ENCODE measurements at regions not wholly inside any gene's neighbourhood (a gene's known extent, or its start where the extent isn't known, plus 50 kb on each side); places are given as distances from the start of the nearest gene placed in this dataset.

DNA sequence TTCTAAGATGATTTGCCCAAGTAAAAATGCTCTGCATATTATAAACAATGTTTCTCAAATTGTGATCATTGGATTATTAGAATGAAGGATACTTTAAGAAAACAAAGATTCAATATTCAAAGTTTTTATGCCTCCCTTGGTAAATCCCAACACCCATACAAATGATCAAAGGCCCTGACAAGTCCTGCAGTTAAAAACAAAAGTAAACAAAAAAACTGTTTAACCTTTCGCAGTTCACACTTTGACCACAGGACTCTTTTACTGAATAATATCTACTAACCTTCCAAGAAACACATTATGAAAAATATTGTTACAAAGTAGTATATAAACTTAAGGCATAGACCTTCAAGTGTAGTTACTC lies 365.9 kb upstream of the ZFHX3 start:
- no peaks in the 10 kb centered on the region for H3K9me3 ChIP-seq
- no peaks in the 10 kb centered on the region for H3K36me3 ChIP-seq
- intact Hi-C loops (cut with DNase I; ENCODE audit: low total_unique reads) = no loop called here
- H3K4me3 ChIP-seq = no peak overlapping the region
- 86 to 100% (median 89%) methylated on average over 1 of the region's 1 CpG for WGBS, 5 donors
- no peaks in the 10 kb centered on the region for H3K27me3 ChIP-seq (replicated peaks in 1 of 7)
- no peak for TF ChIP-seq POLR2AphosphoS5 (IDR thresholded peaks at IDR 0.05)
- TF ChIP-seq POLR2A (IDR thresholded peaks at IDR 0.05) = no peak
- TF ChIP-seq, protein P1, sequence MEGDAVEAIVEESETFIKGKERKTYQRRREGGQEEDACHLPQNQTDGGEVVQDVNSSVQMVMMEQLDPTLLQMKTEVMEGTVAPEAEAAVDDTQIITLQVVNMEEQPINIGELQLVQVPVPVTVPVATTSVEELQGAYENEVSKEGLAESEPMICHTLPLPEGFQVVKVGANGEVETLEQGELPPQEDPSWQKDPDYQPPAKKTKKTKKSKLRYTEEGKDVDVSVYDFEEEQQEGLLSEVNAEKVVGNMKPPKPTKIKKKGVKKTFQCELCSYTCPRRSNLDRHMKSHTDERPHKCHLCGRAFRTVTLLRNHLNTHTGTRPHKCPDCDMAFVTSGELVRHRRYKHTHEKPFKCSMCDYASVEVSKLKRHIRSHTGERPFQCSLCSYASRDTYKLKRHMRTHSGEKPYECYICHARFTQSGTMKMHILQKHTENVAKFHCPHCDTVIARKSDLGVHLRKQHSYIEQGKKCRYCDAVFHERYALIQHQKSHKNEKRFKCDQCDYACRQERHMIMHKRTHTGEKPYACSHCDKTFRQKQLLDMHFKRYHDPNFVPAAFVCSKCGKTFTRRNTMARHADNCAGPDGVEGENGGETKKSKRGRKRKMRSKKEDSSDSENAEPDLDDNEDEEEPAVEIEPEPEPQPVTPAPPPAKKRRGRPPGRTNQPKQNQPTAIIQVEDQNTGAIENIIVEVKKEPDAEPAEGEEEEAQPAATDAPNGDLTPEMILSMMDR (IDR thresholded peaks at IDR 0.05 in 8 of 11, conservative IDR thresholded peaks at IDR 0.05 in 3 of 11) = no peak
- no peak overlapping the region for H3K27ac ChIP-seq
- no peak for DNase-seq
- H3K4me1 ChIP-seq = no peaks in the 10 kb centered on the region

- Histone ChIP-seq H3K4me3 (no peak overlapping the region), H3K36me3 (no peaks in the 10 kb centered on the region), H3K4me1 (no peaks in the 10 kb centered on the region), H3K9me3 (no peaks in the 10 kb centered on the region), H3K27ac (no peak overlapping the region), H3K27me3 (replicated peaks in 1 of 7) (no peaks in the 10 kb centered on the region)
- TF ChIP-seq, protein P1 (IDR thresholded peaks at IDR 0.05 in 8 of 11, conservative IDR thresholded peaks at IDR 0.05 in 3 of 11) = no peak
- TF ChIP-seq POLR2A (IDR thresholded peaks at IDR 0.05) (no peak), POLR2AphosphoS5 (IDR thresholded peaks at IDR 0.05) (no peak)
- DNase-seq = no peak
- intact Hi-C loops (cut with DNase I; ENCODE audit: low total_unique reads) = no loop called here
- whole genome bisulfite sequencing, 5 donors = 80 to 90% (median 84%) methylated on average over 6 of the region's 6 CpGs
These were observed 365.3 kb upstream of the ZFHX3 start for GRCh38 chr16:73413091-73413829.

- intact Hi-C loops (cut with DNase I; ENCODE audit: low total_unique reads) = no loop called here
- no peak overlapping the region for H3K4me3 ChIP-seq
- no peak overlapping the region for H3K27ac ChIP-seq
- 89 to 92% (median 90%) methylated on average over 7 of the region's 7 CpGs for WGBS, 5 donors
- H3K36me3 ChIP-seq = no peaks in the 10 kb centered on the region
- TF ChIP-seq POLR2A (IDR thresholded peaks at IDR 0.05) (no peak), POLR2AphosphoS5 (IDR thresholded peaks at IDR 0.05) (no peak)
- TF ChIP-seq, protein P1 (IDR thresholded peaks at IDR 0.05 in 8 of 11, conservative IDR thresholded peaks at IDR 0.05 in 3 of 11) = no peak
- no peaks in the 10 kb centered on the region for H3K9me3 ChIP-seq
- no peaks in the 10 kb centered on the region for H3K27me3 ChIP-seq (replicated peaks in 1 of 7)
- DNase-seq = no peak
- no peaks in the 10 kb centered on the region for H3K4me1 ChIP-seq
These were observed 364.5 kb upstream of the ZFHX3 start for GRCh38 chr16:73412416-73412815.

- no peaks in the 10 kb centered on the region for H3K9me3 ChIP-seq
- no peak for DNase-seq
- intact Hi-C loops (cut with DNase I; ENCODE audit: low total_unique reads) = no loop called here
- no peaks in the 10 kb centered on the region for H3K27me3 ChIP-seq (replicated peaks in 1 of 7)
- H3K4me1 ChIP-seq = no peaks in the 10 kb centered on the region
- H3K4me3 ChIP-seq = no peak overlapping the region
- TF ChIP-seq POLR2A (IDR thresholded peaks at IDR 0.05) (no peak), POLR2AphosphoS5 (IDR thresholded peaks at IDR 0.05) (no peak)
- TF ChIP-seq, protein P1 (IDR thresholded peaks at IDR 0.05 in 8 of 11, conservative IDR thresholded peaks at IDR 0.05 in 3 of 11) = no peak
- no peaks in the 10 kb centered on the region for H3K36me3 ChIP-seq
- H3K27ac ChIP-seq = no peak overlapping the region
- 82 to 93% (median 89%) methylated on average over 6 of the region's 6 CpGs for WGBS, 5 donors
These were observed 360.8 kb upstream of the ZFHX3 start for GRCh38 chr16:73408716-73409115.

All from spleen (tissue), 11 donors.